IPS DF 19.7 (cell line): ENCODE measurements at regions not wholly inside any gene's neighbourhood (a gene's known extent, or its start where the extent isn't known, plus 50 kb on each side); places are given as distances from the start of the nearest gene placed in this dataset.

Experiments used
- DNase-seq: peaks from one replicate; pipeline ENCODE4 v3.0.0-alpha.2; 2013; ENCODE audit warnings: low read depth, low spot score

GRCh38 chr13:105377452-105377851, 1158.0 kb downstream of the EFNB2 start:
- DNase-seq, result no peak

GRCh38 chr13:105370011-105370650, 1165.3 kb downstream of the EFNB2 start:
- no peak for DNase-seq

GRCh38 chr13:105368781-105369180, 1166.7 kb downstream of the EFNB2 start:
- no peak for DNase-seq

DNA sequence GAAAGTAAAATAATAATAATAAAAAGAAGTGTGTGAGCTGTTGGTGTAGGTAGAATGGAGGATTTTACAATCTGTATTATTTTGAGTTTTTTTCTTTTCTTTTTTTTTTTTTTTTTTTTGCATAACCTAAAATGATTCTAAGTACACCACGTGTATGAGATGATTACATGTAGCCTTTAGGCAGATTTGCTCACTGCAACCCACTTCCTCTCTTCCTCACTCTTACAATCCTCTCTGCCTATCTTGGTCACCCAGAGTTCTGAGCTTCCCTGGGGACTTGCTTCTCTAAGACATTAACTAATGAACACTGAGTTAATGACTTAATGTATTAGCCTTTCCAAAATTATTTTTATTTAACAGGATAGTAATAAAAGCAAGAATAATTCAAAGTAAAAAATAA, 1169.6 kb downstream of the EFNB2 start:
- DNase-seq, result no peak

DNA sequence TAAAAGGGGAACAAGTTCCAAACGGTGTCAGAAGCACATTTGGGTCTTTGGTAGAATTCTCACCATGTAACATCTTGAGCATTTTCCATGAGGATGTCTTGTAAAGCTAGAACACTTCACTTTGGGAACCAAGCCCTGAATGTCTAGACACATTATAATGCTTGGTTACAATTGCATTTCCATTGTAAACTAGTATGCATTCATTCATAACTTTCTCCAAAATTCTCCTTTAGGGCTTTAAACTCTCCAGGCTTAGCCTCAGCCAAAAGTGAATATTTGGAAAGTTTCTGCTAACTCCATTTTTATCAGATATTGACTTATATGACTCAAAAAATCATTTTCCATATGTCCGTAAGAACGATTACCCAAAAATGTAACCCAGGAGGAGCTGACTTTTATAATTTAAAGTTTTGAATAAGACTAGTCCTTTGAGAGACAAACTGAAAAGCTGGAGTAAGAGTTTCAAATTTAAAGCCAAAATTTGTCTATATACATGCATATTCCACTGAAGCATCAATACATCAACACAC, 1170.4 kb downstream of the EFNB2 start:
- no peak for DNase-seq

- DNase-seq, result no peak
Observed at GRCh38 chr13:105364191-105364590, 1171.3 kb downstream of the EFNB2 start.

DNA sequence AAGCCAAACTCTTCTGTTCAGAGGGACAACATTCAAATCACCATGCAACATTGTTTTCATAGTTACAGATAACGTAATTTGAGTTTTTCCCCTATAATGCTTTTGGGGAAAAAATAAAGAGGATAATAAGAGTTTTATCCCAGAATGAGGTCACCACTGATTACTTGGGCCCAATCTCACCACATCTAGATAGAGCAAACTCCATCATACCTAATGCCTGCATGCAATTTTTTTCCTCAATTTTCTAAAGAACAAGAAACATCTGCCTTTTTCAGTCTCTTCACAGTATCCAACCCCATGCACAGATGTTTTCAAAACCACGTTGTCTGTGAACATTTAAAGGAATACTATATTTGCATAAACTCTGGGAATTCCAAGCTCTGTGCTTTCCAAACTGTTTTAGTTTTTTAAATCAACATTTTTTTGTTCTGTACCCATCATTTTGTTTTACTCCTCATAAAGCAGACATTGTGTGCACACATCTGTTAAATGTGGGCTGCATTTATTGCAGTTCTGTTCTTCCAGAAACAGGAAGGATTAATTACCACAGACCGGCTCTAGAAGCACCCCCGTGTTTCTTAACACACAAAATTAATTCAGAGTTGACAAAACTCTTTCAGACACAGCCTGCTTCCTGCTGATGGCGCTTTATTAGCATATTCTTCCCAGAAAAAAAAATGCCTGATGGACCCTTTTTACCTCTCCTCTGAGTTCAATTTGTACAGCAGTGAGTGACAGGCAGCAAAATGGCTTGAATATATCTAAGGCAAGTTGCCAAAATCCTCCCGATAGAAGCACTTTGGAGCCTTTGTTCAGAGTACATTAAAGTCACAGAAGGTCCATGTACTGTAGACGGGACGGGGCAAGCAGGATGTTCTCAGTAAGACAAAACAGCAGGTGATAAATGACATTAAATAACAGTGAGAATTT, 1171.9 kb downstream of the EFNB2 start:
- DNase-seq, result no peak

DNA sequence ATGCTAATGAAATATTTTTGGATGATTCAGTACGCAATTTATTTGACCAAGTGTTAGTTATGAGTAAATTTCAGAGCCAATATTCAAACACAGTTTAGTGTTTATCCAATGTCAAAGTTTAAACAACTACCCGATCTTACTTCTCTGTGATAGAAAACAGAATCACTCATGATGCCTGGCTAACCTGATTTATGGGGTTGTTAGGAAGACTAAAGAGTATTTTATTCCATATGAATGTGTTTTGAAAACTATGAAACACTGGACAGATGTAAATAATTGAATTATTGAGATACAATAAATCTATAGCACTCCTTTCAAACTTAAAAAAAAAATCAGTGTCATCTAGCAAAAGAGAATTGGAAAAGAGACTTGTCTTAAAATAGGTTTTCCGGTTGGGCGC, 1181.8 kb downstream of the EFNB2 start:
- DNase-seq, result no peak

GRCh38 chr13:105349082-105349723, 1186.3 kb downstream of the EFNB2 start:
- DNase-seq, result no peak

- no peak for DNase-seq
Observed at GRCh38 chr13:105346141-105346775, 1189.2 kb downstream of the EFNB2 start.

GRCh38 chr13:105345730-105346129, 1189.7 kb downstream of the EFNB2 start:
- no peak for DNase-seq

DNA sequence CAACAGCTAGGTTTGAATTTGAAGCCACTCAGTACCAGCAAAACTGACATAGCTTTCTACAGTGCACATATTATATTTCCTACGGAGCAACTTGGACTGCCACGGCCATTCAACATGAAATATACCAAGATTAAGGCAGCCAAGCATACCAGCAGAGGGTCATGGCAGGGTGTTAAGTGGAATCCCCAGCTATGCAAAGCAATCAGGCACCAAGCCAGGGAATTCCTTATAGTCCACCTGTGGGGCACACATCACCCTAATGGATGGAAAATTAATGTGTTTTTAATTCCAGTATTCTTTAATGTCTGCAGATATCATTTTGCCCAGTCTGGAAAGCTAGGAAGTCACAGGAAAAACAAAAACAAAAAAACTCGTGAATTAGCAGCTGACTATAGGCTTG, 1190.3 kb downstream of the EFNB2 start:
- no peak for DNase-seq

DNA sequence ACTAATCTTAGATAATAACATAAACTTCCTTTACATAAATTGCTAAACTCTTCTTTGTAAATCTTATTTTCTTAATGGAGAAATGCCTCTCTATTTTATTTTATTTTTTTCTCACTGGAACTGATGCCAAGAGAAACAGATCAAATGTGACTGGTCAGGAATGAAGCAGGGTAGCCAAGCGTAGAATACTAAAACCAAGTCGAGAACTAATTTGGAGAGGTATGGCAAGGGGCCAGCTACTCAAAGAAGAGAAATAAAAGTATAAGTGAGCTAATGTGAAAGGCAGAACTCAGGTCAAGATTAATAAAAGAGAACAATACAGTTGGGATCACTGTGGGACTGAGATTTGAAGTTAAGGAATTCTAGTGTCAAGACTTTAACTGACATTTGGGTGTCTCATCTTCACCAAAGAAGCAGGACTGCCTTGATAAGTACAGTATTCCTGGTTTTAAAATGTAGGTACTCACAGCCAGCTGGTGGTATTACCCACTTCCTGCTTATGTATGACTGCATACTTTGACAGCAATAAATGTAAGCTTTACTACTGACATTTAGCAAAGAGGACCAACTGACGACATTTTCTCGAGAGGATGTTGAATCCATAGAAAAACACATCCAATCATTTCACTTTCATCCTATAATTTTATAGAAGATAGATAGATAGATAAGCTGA, 1192.2 kb downstream of the EFNB2 start:
- DNase-seq, result no peak

GRCh38 chr13:105342281-105342820, 1193.1 kb downstream of the EFNB2 start:
- DNase-seq, result no peak

GRCh38 chr13:105341758-105342157, 1193.7 kb downstream of the EFNB2 start:
- no peak for DNase-seq

GRCh38 chr13:105341256-105341655, 1194.2 kb downstream of the EFNB2 start:
- DNase-seq, result no peak

GRCh38 chr13:105340061-105340606, 1195.3 kb downstream of the EFNB2 start:
- no peak for DNase-seq

DNA sequence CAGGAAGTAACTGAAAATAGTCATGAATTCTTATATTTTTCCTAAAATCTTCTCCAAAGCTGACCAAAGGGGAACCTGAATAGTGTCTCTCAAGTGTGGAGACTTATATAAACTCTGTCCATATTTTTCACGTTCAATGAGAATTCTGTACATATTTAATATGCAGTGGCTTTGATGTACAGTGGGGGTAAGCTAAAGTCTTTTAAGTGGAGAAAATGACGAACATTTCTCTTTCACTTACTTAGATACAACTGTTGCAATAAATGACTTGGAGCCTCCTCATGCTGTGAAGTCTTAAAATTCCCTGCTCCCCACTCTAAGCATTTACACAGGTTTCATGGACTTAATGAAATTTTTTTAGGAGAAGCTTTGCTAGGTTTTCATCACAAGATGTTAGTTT, 1196.7 kb downstream of the EFNB2 start:
- DNase-seq, result no peak

DNA sequence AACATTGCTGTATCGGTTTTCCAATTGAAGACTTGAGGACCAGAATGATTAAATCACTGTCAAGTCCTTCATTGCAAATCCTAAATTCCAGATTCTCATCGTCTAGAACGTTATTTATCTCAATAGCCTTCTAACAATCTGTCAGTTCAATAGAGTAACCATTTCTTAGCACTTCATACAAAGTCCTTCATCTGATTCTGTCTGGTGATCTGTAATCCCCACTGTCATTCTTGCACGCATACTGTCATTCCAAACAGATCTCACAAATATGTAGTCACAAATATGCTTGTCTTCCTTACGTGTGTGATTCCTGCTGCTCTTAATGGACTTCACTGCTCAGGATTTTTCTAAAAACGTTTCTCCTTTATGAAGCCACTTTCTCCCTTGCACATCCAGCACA, 1197.5 kb downstream of the EFNB2 start:
- no peak for DNase-seq

GRCh38 chr13:105336706-105337576, 1198.5 kb downstream of the EFNB2 start:
- DNase-seq, result no peak
